ENCODE measurements at regions not wholly inside any gene's neighbourhood (a gene's known extent, or its start where the extent isn't known, plus 50 kb on each side); places are given as distances from the start of the nearest gene placed in this dataset.

DNA sequence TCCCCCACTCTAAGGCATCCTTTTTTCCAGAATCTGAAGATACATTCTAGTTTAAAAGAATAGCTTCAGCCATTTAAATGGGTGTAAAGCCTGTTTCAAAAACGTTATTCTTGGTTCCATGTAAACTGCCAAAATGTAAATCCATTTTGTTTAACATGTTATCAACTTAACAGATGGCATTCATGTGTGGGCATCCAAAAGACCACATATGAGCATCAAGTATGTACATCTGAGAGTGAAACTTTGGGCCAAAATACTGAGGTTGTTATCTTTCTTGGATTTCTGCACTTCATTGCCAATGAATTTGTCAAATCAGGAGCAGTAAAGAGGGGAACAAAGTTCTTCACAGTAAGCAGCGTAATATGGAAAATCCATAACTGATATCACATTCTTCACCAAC is 395.4 kb downstream of the ZNF804A start:
- TF ChIP-seq, protein P1, sequence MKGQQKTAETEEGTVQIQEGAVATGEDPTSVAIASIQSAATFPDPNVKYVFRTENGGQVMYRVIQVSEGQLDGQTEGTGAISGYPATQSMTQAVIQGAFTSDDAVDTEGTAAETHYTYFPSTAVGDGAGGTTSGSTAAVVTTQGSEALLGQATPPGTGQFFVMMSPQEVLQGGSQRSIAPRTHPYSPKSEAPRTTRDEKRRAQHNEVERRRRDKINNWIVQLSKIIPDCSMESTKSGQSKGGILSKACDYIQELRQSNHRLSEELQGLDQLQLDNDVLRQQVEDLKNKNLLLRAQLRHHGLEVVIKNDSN (IDR thresholded peaks at IDR 0.05) = no peak
- TF ChIP-seq RAD21 (IDR thresholded peaks at IDR 0.05; ENCODE audit: low read depth) = no peak
- no peak for TF ChIP-seq EP300 (IDR thresholded peaks at IDR 0.05; ENCODE audit: borderline replicate concordance)

DNA sequence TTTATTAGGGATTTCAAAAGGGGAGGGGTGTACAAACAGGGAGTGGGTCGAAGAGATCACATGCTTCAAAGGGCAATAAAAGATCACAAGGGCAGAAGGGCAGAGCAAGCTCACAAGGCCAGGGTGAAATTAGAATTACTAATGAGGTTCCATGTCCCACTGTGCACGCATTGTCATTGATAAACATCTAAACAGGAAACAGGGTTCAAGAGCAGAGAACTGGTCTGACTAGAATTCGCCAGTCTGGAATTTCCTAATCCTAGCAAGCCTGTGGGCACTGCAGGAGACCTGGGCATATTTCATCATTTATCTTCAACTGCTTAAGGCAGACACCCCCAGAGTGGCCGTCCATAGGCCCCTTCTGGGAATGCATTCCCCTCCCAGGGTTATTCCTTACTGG is 408.2 kb downstream of the ZNF804A start:
- TF ChIP-seq, protein P1 (IDR thresholded peaks at IDR 0.05) = no peak
- TF ChIP-seq TAF1 (IDR thresholded peaks at IDR 0.05; ENCODE audit: low read depth) (no peak), FOXM1 (IDR thresholded peaks at IDR 0.05; ENCODE audit: borderline replicate concordance, low read depth) (no peak), CEBPB (IDR thresholded peaks at IDR 0.05) (no peak)

GRCh38 chr2:185012643-185013042 is 414.3 kb downstream of the ZNF804A start:
- no peak for TF ChIP-seq ZBTB7A (IDR thresholded peaks at IDR 0.05; ENCODE audit: low read depth)
- TF ChIP-seq CEBPB (IDR thresholded peaks at IDR 0.05) = no peak
- TF ChIP-seq, protein P2, sequence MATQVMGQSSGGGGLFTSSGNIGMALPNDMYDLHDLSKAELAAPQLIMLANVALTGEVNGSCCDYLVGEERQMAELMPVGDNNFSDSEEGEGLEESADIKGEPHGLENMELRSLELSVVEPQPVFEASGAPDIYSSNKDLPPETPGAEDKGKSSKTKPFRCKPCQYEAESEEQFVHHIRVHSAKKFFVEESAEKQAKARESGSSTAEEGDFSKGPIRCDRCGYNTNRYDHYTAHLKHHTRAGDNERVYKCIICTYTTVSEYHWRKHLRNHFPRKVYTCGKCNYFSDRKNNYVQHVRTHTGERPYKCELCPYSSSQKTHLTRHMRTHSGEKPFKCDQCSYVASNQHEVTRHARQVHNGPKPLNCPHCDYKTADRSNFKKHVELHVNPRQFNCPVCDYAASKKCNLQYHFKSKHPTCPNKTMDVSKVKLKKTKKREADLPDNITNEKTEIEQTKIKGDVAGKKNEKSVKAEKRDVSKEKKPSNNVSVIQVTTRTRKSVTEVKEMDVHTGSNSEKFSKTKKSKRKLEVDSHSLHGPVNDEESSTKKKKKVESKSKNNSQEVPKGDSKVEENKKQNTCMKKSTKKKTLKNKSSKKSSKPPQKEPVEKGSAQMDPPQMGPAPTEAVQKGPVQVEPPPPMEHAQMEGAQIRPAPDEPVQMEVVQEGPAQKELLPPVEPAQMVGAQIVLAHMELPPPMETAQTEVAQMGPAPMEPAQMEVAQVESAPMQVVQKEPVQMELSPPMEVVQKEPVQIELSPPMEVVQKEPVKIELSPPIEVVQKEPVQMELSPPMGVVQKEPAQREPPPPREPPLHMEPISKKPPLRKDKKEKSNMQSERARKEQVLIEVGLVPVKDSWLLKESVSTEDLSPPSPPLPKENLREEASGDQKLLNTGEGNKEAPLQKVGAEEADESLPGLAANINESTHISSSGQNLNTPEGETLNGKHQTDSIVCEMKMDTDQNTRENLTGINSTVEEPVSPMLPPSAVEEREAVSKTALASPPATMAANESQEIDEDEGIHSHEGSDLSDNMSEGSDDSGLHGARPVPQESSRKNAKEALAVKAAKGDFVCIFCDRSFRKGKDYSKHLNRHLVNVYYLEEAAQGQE (IDR thresholded peaks at IDR 0.05; ENCODE audit: low read depth) = no peak
- no peak for TF ChIP-seq TEAD4 (IDR thresholded peaks at IDR 0.05)
- TF ChIP-seq, protein P1 (IDR thresholded peaks at IDR 0.05) = no peak
- no peak for TF ChIP-seq NFIC (IDR thresholded peaks at IDR 0.05)
- TF ChIP-seq YY1 (IDR thresholded peaks at IDR 0.05; ENCODE audit: low read depth) = no peak
- TF ChIP-seq CREB1 (IDR thresholded peaks at IDR 0.05; ENCODE audit: low read depth) = no peak
- TF ChIP-seq MAX (IDR thresholded peaks at IDR 0.05) = no peak
- TF ChIP-seq FOXM1 (IDR thresholded peaks at IDR 0.05; ENCODE audit: borderline replicate concordance, low read depth) = no peak
- TF ChIP-seq TAF1 (IDR thresholded peaks at IDR 0.05; ENCODE audit: low read depth) = no peak
- TF ChIP-seq EGR1 (IDR thresholded peaks at IDR 0.05) = no peak
- no peak for TF ChIP-seq EP300 (IDR thresholded peaks at IDR 0.05; ENCODE audit: borderline replicate concordance)

DNA sequence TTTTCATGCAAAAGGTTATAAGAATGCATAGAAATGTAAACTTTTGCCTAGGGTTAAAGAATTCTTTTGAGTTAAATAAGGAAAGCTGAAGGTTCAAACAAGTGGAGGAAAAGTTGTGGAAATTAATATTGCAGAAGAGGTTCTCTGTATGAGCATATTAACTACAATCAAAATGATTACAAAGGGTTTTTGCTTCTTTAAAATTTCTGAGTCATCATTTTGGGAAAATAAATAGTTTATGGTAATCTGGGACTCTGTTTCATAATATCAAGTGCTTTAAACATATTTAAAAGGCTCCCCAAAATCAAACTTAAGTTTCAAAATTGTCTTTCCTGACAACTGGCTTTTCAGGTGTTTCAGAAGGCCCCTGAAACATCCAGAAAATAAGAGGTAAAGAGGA is 415.7 kb downstream of the ZNF804A start:
- TF ChIP-seq ZBTB7A (IDR thresholded peaks at IDR 0.05; ENCODE audit: low read depth) = no peak
- TF ChIP-seq NFIC (IDR thresholded peaks at IDR 0.05) = no peak
- TF ChIP-seq FOXM1 (IDR thresholded peaks at IDR 0.05; ENCODE audit: borderline replicate concordance, low read depth) = no peak
- no peak for TF ChIP-seq TEAD4 (IDR thresholded peaks at IDR 0.05)
- TF ChIP-seq YY1 (IDR thresholded peaks at IDR 0.05; ENCODE audit: low read depth) = no peak
- no peak for TF ChIP-seq EGR1 (IDR thresholded peaks at IDR 0.05)
- no peak for TF ChIP-seq TAF1 (IDR thresholded peaks at IDR 0.05; ENCODE audit: low read depth)
- TF ChIP-seq EP300 (IDR thresholded peaks at IDR 0.05; ENCODE audit: borderline replicate concordance) = no peak
- TF ChIP-seq TCF12 (IDR thresholded peaks at IDR 0.05; ENCODE audit: low read depth) = no peak

- TF ChIP-seq, protein P1 (IDR thresholded peaks at IDR 0.05) = no peak
- no peak for TF ChIP-seq ZBTB7A (IDR thresholded peaks at IDR 0.05; ENCODE audit: low read depth)
- TF ChIP-seq TCF12 (IDR thresholded peaks at IDR 0.05; ENCODE audit: low read depth) = no peak
- no peak for TF ChIP-seq NFIC (IDR thresholded peaks at IDR 0.05)
- TF ChIP-seq CREB1 (IDR thresholded peaks at IDR 0.05; ENCODE audit: low read depth) = no peak
- TF ChIP-seq RAD21 (IDR thresholded peaks at IDR 0.05; ENCODE audit: low read depth) = no peak
- TF ChIP-seq EGR1 (IDR thresholded peaks at IDR 0.05) = no peak
- no peak for TF ChIP-seq MAX (IDR thresholded peaks at IDR 0.05)
- TF ChIP-seq, protein P2 (IDR thresholded peaks at IDR 0.05; ENCODE audit: low read depth) = no peak
- no peak for TF ChIP-seq FOXM1 (IDR thresholded peaks at IDR 0.05; ENCODE audit: borderline replicate concordance, low read depth)
- TF ChIP-seq TAF1 (IDR thresholded peaks at IDR 0.05; ENCODE audit: low read depth) = no peak
- no peak for TF ChIP-seq YY1 (IDR thresholded peaks at IDR 0.05; ENCODE audit: low read depth)
- TF ChIP-seq TEAD4 (IDR thresholded peaks at IDR 0.05) = no peak
- TF ChIP-seq CEBPB (IDR thresholded peaks at IDR 0.05) = no peak
Measured at GRCh38 chr2:185035906-185036305, 437.6 kb downstream of the ZNF804A start.

All from Ishikawa (cell line).